IPS DF 4.7 (cell line): ENCODE measurements at regions not wholly inside any gene's neighbourhood (a gene's known extent, or its start where the extent isn't known, plus 50 kb on each side); places are given as distances from the start of the nearest gene placed in this dataset.

Source experiments
- DNase-seq: peaks from one replicate; pipeline ENCODE4 v3.0.0-alpha.2; 2013; ENCODE audit warnings: low spot score; ENCODE audit errors: extremely low read depth

- DNase-seq, result no peak
Measured at GRCh38 chr3:177563792-177564191, 366.5 kb upstream of the TBL1XR1 start.

DNA sequence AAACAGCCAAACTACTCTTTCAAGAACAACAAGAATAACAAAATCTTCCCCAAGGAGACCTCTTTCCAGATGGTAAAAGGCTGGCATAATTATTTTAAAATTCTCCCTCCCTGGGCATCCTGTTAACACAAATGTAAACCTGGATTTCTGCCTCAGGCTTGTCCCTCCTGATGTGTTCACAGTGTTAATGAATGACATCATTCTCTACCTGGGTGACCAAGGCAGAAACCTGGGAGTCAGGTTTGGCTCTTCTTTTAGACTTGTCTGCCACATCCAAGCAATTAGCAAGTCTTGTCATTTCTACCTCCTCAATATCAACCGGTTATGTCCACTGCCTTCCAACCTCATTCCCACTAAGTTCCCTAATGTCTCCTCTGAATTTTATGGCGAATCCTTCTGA lies 368.7 kb upstream of the TBL1XR1 start:
- no peak for DNase-seq

GRCh38 chr3:177567833-177568232 lies 370.6 kb upstream of the TBL1XR1 start:
- DNase-seq, result no peak

- DNase-seq, result no peak
Measured at GRCh38 chr3:177569193-177569592, 371.9 kb upstream of the TBL1XR1 start.

- no peak for DNase-seq
Measured at GRCh38 chr3:177569875-177570657, 372.8 kb upstream of the TBL1XR1 start.

- DNase-seq, result no peak
Measured at GRCh38 chr3:177571271-177571943, 374.1 kb upstream of the TBL1XR1 start.

- DNase-seq, result no peak
Measured at GRCh38 chr3:177571944-177572315, 374.6 kb upstream of the TBL1XR1 start.

- no peak for DNase-seq
Measured at GRCh38 chr3:177574222-177574856, 377.1 kb upstream of the TBL1XR1 start.

GRCh38 chr3:177576746-177577145 lies 379.5 kb upstream of the TBL1XR1 start:
- no peak for DNase-seq

DNA sequence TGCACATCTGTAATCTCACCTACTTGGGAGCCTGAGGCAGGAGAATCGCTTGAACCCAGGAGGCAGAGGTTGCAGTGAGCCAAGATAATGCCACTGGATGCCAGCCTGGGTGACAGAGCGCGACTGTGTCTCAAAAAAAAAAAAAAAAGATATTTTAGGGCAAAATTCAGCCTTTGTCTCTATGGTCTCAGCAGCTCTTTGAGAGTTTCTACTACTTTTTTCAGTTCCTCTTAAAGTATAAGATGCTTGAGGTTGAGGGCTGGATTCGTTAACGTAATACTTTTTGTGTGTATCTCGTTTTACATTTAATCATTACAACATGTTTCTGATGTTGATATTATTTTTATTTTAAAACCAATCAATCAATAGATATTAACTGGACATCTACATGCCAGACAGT lies 381.2 kb upstream of the TBL1XR1 start:
- no peak for DNase-seq

GRCh38 chr3:177579419-177579818 lies 382.1 kb upstream of the TBL1XR1 start:
- DNase-seq, result no peak

GRCh38 chr3:177580437-177580836 lies 383.2 kb upstream of the TBL1XR1 start:
- DNase-seq, result no peak

GRCh38 chr3:177585271-177585670 lies 388.0 kb upstream of the TBL1XR1 start:
- no peak for DNase-seq

DNA sequence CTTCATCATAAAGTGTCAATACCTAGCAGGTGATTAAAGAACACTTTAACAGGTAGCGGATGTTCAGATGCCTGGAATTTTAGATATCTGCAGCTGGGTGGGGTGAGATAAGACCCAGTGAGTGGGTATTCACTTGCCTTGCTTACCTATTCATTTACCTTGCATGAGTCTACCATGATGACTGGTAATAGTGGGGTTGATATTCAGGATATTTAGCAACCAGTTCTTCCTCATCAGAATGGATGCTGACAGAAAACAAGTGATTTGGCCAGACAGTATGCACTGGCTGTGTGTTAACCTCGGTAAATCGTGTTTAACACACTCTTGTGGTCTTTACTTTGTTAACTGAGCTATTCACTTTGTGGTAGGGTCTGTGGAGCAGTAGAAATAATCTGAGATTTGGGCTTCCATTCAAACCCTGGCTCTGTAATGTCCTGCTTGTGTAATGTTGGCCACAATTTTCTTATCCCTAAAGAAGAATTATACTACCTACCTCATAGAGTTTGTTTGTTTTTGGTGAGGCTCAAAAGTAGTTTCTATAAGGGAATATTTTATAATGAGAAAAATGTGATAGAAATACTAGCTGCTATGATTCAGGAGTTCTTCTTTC lies 391.9 kb upstream of the TBL1XR1 start:
- DNase-seq, result no peak

DNA sequence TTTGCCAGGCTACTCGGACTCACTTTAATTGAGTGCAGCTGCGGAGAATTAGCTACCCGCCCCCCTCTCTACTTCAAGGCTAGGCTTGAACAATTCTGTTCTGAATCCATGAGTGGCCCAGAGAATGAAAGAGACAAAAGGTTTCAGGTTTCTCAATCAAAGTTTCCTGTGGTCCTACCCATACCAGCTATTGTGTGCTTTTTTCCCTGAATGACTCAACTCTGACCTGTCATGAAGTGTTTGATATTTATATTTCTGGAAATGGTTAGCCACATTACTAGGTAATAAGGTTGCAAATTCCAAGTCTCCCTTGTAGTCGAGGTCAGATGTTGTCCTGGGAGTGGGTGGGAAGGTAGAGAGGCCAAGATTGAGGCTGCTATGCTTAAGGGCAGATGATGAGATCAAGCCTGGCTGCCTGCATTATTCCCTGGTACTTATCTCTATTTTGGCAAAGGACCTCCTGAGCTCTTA lies 392.7 kb upstream of the TBL1XR1 start:
- DNase-seq, result no peak

DNA sequence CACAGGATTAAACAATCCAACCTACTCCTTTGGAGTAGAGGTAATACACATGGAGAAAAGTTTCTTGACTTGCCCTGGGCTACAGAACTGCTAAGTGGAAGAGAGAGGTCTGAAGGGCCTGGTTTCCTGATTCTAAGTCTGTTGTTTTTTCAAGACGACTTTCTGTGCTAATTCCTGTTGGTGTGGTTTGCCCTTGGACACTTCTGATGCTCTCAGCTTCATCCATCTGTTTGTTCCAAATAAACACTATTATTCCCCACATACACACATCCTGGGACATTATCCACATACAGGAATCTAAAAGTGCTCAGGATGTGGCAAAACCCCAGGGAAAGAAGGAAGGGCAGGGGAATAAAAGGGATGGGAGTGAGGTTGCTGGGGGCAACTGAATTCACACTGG lies 393.5 kb upstream of the TBL1XR1 start:
- no peak for DNase-seq

DNA sequence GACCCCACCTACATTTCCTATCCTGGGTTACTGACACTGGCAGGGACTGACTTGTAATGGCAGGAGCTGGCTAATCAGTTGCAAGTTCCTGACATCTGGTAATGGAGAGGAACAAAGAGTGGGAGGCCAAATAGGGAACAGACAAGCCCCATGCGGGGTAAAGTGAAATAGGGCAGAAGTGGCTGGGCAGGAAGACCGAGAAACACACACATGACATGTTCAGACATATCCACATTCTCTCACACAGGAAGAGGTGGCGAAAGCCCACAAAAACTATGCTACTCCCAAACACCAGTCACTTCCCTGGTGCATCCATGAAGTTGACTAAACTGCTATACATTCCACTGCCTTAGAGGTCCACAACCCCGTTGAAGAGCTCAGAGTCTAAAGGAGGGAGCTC lies 394.1 kb upstream of the TBL1XR1 start:
- no peak for DNase-seq

- DNase-seq, result no peak
Measured at GRCh38 chr3:177594096-177594495, 396.8 kb upstream of the TBL1XR1 start.

- DNase-seq, result no peak
Measured at GRCh38 chr3:177595530-177596188, 398.4 kb upstream of the TBL1XR1 start.

DNA sequence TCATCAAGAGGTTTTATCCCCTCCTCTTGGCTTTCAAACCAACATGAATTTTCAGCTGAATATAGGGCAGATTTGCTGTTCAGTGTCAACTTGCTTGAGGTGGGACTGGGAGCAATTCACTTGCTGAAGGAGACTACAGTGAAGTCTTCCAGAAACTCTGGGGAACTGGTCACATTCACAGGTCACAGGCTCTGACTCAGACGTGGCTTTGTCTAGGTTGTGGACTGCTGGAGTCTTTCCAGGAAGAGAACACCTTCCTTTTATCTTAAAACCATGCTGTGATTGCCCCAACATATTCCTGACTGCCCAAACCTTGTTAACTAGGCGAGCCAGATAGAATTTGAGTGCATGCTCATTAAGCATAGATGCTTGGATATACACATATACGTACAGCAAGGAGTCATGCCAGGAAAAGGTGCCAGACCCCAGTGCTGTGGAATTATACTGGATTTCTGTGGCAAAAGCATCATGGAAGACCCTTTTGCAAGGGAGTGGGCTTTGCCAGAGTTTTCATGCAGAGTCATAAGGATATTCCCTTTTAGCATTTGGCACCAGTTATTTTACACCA lies 399.1 kb upstream of the TBL1XR1 start:
- no peak for DNase-seq

GRCh38 chr3:177596816-177597271 lies 399.6 kb upstream of the TBL1XR1 start:
- no peak for DNase-seq
